NCI-H526 treated with DMSO at 0.1 percent for 48 hours (cell line): ENCODE measurements at regions not wholly inside any gene's neighbourhood (a gene's known extent, or its start where the extent isn't known, plus 50 kb on each side); places are given as distances from the start of the nearest gene placed in this dataset.
"Not testable (repeated sequence)": the region's sequence is repeated elsewhere in the genome, so short reads cannot be mapped to it uniquely, and the experiment has no call there.

Experiments
- DNase-seq: peaks from one replicate; lab custom pipeline; 2025; lab: John Stamatoyannopoulos, UW

DNA sequence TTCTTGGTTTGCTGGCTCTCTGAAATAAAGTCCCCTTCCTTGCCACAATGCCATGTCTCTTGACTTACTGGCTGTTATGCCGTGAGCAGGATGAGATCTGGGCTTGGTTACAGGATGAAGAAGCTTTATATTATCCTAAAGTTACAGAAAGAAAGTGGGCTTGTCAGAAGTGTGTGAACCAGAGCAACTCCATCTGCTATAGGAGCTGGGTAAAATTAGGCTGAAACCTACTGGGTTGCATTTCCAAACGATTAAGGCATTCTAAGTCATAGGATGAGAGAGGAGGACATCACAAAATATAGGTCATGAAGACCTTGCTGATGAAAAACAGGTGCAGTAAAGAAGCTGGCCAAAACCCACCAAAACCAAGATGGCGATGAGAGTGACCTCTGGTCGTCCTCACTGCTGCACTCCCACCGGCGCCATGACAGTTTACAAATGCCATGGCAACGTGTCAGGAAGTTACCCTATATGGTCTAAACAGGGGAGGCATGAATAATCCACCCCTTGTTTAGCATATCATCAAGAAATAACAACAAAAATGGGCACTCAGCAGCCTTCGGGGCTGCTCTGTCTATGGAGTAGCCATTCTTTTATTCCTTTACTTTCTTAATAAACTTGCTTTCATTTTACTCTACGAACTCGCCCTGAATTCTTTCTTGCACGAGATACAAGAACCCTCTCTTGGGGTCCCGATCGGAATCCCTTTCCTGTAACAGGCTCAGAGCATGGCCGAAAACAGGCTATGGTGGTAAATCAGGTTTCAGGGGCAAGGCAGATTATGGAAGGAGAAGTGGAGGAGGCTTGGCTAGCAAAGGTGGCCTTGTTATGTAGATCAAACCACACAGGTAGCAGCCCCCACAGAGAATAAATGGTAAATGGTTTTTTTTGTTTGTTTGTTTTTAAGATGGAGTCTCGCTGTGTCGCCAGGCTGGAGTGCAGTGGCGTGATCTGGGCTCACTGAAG lies 81.3 kb upstream of the C16orf82 start:
- no peak for DNase-seq

DNA sequence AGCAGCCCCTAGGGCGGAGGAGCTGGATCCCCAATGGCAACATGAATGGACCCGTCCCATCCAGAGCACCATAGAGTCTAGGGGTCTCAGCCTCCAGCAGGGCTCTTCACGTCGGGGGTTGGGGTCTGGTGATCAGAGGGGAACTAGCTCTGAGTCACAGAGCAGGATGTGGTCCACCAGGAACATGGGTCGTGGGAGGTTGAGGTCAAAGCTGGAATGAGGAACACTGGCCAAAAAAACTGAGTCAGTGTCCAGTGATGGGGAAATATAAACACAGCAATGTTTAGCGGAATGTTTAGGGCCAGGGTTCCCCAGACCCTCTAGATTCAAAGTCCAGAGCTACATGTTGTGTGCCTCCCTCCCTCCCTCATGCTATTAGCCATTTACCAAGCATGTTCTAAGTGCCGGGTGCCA lies 79.1 kb upstream of the C16orf82 start:
- DNase-seq, result no peak

- no peak for DNase-seq
Measured at GRCh38 chr16:26988186-26988585, 78.5 kb upstream of the C16orf82 start.

GRCh38 chr16:26990384-26991120 lies 76.2 kb upstream of the C16orf82 start:
- DNase-seq, result not testable (repeated sequence)

DNA sequence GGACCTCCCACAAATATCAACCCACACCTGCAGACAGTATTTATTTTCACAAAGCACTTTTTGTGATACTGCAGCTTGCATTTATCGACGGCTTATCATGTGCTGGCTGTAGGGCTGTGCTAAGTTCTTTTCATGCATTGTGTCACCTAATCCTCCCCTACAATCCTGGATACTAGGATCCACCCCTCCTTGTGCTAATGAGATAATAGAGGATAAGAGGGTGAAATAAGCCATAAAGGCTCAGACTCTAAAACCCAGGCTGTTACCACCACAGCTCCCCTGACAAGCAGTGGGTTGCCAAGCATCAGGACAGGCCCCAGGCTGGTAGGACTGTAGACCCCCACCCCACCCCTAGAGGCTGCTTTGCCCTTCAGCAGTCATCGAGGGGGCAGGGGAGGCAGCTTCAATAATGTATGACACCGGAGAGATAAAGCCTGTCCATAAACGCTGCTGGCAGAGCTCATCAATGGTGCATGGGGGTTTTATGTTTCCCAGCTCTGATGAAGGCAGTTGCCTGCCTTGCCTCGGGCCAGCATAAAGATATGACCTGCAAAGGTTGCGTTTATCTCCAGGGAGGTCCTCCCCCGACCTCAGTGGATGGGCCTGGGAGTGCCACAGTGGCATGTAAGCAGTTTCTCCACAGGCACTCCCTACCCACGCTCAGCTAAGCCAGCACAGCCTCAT lies 73.9 kb upstream of the C16orf82 start:
- DNase-seq, result no peak

- no peak for DNase-seq
Measured at GRCh38 chr16:26993511-26993910, 73.2 kb upstream of the C16orf82 start.

DNA sequence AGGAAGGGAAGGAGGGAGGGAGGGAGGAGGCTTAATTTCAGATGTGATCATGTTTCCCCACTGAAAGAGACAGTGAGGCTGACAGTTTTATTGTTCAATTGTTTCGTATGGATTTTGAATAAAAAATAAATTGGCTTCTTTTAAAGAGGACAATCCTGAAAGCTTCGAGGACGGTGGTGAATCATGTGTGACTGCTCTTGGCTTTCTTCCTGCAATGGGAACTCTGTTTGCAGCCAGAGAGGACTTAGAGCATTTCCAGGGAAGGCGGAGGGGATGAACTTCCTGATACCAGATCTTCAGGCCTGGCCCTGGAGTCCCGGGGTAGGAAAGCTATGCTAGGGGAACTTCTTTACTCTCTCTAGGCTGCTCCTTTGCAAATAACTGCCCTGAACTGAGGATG lies 72.8 kb upstream of the C16orf82 start:
- DNase-seq, result no peak

DNA sequence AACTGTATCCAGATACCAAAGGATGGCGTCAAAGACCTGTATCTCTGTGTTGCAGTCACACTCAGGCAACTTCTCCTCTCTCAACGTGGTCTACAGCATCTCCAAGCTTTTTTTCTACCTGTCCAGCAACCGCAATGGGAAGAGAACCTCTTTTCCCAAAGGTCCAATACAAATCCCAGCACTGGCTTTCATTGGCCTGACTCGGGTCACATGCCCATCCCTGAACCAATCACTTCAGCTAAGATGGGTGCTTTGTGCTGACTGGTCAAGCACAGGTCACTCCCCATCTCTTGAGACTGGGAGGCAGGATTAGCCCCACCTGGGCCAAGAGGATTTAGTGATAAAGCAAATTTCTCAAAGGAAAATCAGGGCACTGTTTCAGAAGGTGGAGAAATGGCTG lies 71.2 kb upstream of the C16orf82 start:
- no peak for DNase-seq

- no peak for DNase-seq
Measured at GRCh38 chr16:27005386-27005785, 61.3 kb upstream of the C16orf82 start.
